ENCODE measurements at regions not wholly inside any gene's neighbourhood (a gene's known extent, or its start where the extent isn't known, plus 50 kb on each side); places are given as distances from the start of the nearest gene placed in this dataset.

- no peak for TF ChIP-seq POU2F2 (IDR thresholded peaks at IDR 0.05; ENCODE audit: low read depth, low read length)
- TF ChIP-seq POLR2A (IDR thresholded peaks at IDR 0.05; ENCODE audit: low read depth, low read length) = no peak
Observed at GRCh38 chr7:114196517-114196916, 218.1 kb upstream of the FOXP2 start.

Data from GM12891 (cell line).